Amniotic epithelial cell (primary cell): ENCODE measurements at regions not wholly inside any gene's neighbourhood (a gene's known extent, or its start where the extent isn't known, plus 50 kb on each side); places are given as distances from the start of the nearest gene placed in this dataset.

Source experiments
- DNase-seq: peaks from one replicate; pipeline ENCODE4 v3.0.0-alpha.2; 2010; ENCODE audit warnings: low read depth

DNA sequence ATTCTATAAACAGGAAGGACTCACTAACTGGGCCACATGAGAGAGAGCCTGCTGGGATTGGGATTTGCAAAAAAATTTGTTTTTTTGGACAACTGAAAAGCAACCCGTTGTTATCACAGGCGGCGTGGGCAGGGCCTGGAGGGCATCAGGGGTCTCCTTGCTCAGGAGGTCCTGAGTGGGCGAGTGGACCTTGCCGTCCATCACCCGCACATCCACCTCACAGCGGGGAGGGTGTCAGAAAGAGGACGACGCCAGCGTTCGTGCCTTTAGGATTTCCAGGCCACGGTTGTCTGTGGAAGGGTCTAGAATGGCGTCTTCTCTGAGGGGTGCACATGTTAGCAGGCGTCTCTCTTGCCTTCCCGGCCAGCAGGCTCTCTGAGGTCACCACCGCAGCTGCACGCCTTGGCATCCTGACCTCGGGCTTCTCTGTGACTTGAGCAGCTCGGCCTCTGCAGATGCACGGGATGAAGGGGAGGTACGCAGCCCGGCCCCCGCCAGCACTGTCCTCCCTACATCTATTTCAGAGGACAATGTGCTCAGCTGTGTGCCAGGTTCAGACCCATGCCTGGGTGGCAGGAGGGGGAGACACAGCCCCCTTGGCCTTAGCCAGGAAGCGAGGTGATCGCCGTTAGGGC lies 749.5 kb downstream of the BRD1 start:
- no peak for DNase-seq

DNA sequence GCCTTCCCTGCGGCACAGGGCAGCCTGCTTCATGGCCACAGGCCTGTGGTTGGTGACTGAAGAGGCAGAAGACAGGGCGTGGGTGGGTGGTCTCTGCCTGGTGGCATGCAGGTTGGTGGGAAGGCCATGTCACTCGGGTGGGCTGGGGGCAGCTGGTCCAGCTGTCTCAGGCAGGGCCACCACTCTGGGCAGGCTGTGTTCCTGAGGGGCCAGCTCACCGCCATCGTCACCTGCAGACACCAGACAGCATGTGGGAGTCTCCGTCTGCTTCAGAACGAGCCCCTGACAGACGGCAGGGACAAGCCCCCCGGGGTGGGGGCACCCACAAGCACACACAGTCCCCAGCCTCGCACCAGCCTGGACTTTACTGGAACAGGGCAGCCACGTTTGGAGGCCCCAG lies 750.1 kb downstream of the BRD1 start:
- DNase-seq: no peak

DNA sequence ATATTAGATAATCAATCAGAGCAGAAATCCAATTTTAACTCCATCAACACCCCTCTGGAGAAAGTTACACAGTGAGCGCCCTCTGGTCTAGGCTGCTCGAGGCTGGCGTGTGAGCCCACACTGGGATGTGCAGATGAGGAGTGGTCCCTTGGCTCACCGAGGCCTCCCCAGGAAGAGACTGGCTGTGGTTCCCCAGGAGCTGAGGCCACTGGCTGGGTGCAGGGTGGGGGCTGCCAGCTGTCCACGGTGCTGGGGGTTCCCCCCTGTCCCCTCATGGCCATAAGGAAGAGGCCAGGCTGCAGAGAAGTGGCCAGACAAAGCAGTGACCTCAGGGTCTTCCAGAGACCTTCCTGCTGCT lies 750.7 kb downstream of the BRD1 start:
- DNase-seq: no peak

DNA sequence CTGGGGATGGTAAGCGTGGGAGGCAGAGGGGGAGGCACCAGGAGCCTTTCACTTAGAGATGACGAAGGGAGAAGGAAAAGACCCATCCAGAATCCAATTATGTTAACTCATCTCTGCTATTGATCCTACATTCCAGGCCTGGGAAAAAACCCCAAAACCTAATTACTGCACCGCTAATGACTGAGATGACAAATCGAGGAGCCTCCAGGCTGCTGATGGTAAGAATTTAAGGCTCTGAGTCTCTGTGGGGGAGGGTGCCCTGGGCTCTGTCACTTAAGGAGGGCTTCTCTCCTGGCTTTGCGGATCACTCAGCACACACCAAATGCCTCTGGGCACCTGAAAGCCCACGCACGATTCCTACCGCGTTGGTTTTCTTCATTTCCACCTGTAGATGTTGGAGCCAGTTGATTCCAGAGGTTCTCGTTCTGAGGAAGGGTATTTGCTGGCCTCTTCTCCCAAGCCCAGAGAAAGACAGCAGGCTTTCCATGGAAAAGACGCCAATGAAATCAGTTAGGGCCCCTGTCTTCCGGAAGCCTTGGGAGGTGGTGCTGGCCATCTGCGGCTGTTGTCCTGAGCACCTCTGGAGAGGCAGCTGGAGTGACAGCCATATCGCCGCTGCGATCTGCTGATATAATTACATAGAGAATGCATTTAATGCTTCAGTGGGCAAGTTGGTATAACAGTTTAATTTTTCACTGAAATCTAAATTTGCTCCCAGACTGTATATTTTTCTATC lies 751.2 kb downstream of the BRD1 start:
- no peak for DNase-seq

DNA sequence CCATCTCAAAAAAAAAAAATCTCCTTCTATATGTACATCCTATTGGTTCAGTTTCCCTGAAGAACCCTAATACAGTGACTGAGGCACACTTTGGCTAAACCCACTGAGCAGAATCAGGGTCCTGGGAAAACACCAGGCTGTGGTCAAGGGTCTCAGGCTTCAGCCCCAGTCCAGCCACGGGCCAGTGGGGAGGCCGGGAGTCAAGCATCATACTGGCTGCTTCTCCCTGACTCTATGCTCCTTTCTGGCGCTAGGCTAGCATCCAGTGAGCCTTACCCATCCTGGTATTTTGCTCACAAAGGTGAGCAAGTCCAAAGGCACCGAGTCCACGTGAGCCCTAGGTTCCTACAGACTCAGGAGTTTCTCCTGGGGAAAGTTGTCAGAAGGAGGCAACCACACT lies 752.5 kb downstream of the BRD1 start:
- no peak for DNase-seq

DNA sequence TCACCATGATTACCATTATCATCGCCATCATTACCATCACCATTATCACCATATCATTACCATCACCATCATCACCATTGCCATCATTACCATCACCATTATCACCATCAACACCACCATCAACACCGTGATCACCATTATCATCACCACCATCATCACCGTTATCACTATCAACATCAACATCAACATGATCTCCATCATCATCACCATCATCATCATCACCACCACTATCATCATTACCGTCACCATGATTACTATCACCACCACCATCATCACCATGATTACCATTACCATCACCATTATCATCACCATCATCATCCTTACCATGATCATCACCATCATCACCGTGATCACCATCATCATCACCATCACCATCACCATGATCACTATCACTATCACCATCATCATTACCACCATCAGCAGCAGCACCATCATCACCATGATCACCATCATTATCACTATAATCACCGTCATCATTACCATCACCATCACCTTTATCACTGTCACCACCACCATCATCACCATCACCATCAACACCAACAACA lies 753.7 kb downstream of the BRD1 start:
- no peak for DNase-seq

GRCh38 chr22:49072996-49073645 lies 754.6 kb downstream of the BRD1 start:
- no peak for DNase-seq

- no peak for DNase-seq
Measured at GRCh38 chr22:49070501-49070900, 757.2 kb downstream of the BRD1 start.

GRCh38 chr22:49068861-49069500 lies 758.7 kb downstream of the BRD1 start:
- DNase-seq: no peak

DNA sequence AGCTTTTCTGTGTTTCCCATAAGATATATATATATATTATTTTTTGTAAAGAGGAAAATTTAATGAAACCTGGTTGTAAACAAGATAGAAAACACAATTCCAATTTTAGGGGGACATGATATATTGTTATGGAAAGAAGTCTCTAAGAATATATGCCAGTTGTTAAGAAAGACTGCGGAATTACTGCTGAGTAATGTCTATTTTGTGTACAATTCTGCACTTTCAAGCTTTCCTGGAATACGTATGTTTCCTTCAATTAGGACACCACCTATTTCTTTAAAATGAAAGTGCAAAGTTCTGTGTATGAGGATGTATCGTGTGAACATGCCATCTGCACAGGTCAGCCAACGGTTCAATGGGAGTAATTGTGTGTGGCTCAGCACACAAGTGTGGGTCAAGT lies 760.2 kb downstream of the BRD1 start:
- DNase-seq: no peak

DNA sequence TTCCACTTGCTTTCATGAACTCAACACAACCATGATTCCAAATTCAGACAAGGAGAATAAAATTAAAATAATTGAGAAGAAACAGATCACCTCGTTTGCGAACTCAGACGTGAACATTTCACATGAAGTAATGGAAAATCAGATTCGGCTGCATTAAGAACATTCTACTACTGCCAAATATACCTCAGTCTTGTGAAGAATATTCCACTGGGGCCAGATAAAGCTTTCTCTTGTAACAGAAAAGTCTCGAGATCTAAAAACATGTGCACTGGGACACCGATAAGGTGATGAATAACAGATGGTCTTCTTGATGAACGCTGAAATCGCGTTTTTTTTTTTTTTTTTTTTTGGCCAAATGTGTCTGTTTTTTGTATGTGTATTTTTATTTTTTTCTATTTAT lies 761.1 kb downstream of the BRD1 start:
- DNase-seq: no peak

DNA sequence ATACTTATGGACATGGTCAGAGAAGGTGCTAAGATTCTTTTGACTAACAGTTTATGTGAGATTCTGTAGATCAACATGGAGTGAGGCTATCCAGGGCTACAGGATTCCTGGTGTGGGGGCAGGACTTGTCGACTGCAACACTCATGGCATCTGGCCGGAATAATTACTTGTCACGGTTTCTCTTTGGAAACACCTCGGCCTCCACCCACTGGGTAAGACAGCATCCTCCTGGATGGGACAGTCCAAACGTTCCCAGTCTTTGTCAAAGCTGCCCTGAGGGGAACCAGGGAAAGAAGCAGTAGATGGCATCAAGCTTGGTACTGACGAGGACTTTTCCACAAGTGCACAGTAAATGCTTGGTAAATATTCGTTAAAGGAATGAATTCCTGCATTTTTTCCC lies 762.8 kb downstream of the BRD1 start:
- DNase-seq: no peak

DNA sequence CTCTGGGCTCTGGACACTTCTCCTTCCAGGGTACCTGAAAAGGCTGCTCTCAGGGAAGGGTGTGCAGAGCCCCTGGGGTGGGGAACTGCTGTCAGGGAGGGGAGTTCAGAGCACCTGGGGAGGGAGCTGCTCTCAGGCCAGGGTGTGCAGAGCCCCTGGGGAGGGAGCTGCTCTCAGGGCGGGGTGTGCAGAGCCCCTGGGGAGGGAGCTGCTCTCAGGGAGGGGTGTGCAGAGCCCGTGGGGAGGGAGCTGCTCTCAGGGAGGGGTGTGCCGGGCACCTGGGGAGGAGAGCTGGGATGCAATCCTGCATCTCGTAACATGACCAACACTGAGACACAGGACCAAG lies 764.2 kb downstream of the BRD1 start:
- DNase-seq: no peak

- no peak for DNase-seq
Measured at GRCh38 chr22:49062802-49063544, 764.7 kb downstream of the BRD1 start.

DNA sequence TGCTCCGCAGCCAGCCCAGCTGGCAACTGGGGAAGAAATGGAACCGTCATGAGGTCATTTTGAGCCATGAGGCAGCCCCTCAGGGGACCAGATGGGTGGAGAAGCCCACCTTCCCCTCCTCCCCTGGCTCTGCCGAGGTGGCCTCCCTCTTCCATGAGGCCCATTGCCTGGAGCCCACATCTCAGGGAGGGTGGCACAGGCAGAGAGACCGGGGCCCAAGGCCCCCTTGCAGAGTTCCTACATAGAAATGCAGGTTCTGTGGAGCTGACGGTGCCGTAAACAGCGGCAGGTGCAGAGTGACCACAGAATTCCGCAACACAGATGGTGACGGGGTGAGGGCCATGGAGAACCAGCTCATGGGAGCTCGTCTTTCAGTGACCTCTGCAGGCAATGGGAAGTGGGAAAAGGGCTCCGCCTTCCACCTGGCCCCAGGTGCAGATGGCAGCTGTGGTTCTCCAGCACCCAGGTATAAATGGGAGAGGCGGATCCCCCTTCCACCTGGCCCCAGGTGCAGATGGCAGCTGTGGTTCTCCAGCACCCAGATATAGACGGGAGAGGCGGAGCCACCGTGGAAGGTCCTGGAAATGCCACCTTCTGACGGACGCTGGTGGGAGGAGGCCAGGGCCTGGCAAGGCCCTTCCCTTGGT lies 765.4 kb downstream of the BRD1 start:
- DNase-seq: no peak

DNA sequence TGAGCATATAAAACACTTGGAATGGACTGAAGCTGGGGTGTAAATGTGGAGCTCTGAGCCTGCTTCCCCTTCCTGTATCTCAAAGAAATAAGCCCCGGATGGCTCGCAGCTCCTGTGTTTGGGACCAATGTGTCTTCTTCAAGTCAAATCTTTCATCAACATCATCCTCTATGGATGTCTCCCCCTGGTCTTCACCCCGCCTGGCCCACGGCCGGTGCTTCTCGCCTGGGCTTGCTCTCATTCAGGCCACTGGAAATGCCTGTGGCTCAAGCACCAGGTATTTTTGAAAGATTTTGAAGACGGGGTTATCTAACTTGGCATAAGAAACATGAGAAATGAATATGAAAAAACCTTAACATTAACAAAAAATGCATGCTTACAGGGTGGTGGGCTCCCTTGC lies 769.8 kb downstream of the BRD1 start:
- DNase-seq: no peak

GRCh38 chr22:49056301-49056700 lies 771.4 kb downstream of the BRD1 start:
- no peak for DNase-seq

- no peak for DNase-seq
Measured at GRCh38 chr22:49055406-49055805, 772.3 kb downstream of the BRD1 start.

- DNase-seq: no peak
Measured at GRCh38 chr22:49053578-49053977, 774.1 kb downstream of the BRD1 start.

- DNase-seq: no peak
Measured at GRCh38 chr22:49052560-49052959, 775.1 kb downstream of the BRD1 start.

DNA sequence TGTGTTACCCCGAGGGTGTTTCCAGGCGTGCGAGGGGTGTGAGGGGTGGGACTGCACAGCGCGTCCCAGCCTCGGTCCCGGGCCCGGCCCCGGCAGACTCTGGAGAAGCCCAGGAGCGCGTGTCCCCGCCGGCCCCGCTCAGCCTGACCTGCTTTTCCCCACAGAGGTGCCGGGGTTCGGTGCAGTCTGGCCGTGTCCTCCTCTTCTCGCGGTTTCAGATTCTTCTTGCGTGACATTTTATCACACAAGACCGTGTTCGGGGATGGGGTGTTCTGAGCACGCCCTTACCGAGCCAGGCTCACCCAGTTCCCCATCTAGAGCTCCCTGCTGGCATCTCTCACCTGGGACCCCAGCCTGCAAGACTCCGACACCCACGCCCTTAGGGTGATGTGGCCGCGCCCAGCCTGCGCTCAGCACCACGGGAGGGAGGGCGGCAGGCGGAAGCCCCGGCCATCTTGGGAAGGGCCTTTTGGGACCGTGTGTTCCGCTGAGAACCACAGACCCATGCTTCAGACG lies 775.6 kb downstream of the BRD1 start:
- DNase-seq: no peak
